ENCODE measurements at regions not wholly inside any gene's neighbourhood (a gene's known extent, or its start where the extent isn't known, plus 50 kb on each side); places are given as distances from the start of the nearest gene placed in this dataset.

GRCh38 chr3:177468331-177468730, 271.0 kb upstream of the TBL1XR1 start:
- DNase-seq (ENCODE audit: low read depth): no peak
- no peak overlapping the region for H3K4me3 ChIP-seq (ENCODE audit: low read depth, low read length)
- TF ChIP-seq, protein P1, sequence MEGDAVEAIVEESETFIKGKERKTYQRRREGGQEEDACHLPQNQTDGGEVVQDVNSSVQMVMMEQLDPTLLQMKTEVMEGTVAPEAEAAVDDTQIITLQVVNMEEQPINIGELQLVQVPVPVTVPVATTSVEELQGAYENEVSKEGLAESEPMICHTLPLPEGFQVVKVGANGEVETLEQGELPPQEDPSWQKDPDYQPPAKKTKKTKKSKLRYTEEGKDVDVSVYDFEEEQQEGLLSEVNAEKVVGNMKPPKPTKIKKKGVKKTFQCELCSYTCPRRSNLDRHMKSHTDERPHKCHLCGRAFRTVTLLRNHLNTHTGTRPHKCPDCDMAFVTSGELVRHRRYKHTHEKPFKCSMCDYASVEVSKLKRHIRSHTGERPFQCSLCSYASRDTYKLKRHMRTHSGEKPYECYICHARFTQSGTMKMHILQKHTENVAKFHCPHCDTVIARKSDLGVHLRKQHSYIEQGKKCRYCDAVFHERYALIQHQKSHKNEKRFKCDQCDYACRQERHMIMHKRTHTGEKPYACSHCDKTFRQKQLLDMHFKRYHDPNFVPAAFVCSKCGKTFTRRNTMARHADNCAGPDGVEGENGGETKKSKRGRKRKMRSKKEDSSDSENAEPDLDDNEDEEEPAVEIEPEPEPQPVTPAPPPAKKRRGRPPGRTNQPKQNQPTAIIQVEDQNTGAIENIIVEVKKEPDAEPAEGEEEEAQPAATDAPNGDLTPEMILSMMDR (IDR thresholded peaks at IDR 0.05; ENCODE audit: low read depth, low read length): no peak
- TF ChIP-seq MYC (IDR thresholded peaks at IDR 0.05; ENCODE audit: low read depth, low read length) (no peak), POLR2A (IDR thresholded peaks at IDR 0.05; ENCODE audit: extremely low read depth, insufficient read length) (no peak), MAX (IDR thresholded peaks at IDR 0.05; ENCODE audit: low read depth, low read length) (no peak)

- no peak for DNase-seq (ENCODE audit: low read depth)
- TF ChIP-seq MYC (IDR thresholded peaks at IDR 0.05; ENCODE audit: low read depth, low read length): no peak
- no peak for TF ChIP-seq POLR2A (IDR thresholded peaks at IDR 0.05; ENCODE audit: extremely low read depth, insufficient read length)
- TF ChIP-seq, protein P1 (IDR thresholded peaks at IDR 0.05; ENCODE audit: low read depth, low read length): no peak
- TF ChIP-seq MAX (IDR thresholded peaks at IDR 0.05; ENCODE audit: low read depth, low read length): no peak
- H3K4me3 ChIP-seq (ENCODE audit: low read depth, low read length): no peak overlapping the region
Observed at GRCh38 chr3:177468816-177469215, 271.5 kb upstream of the TBL1XR1 start.

GRCh38 chr3:177469216-177469615, 271.9 kb upstream of the TBL1XR1 start:
- no peak for TF ChIP-seq POLR2A (IDR thresholded peaks at IDR 0.05; ENCODE audit: extremely low read depth, insufficient read length)
- no peak for TF ChIP-seq MYC (IDR thresholded peaks at IDR 0.05; ENCODE audit: low read depth, low read length)
- TF ChIP-seq, protein P1 (IDR thresholded peaks at IDR 0.05; ENCODE audit: low read depth, low read length): no peak
- no peak for TF ChIP-seq MAX (IDR thresholded peaks at IDR 0.05; ENCODE audit: low read depth, low read length)
- DNase-seq (ENCODE audit: low read depth): no peak
- no peak overlapping the region for H3K4me3 ChIP-seq (ENCODE audit: low read depth, low read length)

- DNase-seq (ENCODE audit: low read depth): no peak
- no peak overlapping the region for H3K4me3 ChIP-seq (ENCODE audit: low read depth, low read length)
- no peak for TF ChIP-seq MAX (IDR thresholded peaks at IDR 0.05; ENCODE audit: low read depth, low read length)
- TF ChIP-seq, protein P1 (IDR thresholded peaks at IDR 0.05; ENCODE audit: low read depth, low read length): no peak
- no peak for TF ChIP-seq POLR2A (IDR thresholded peaks at IDR 0.05; ENCODE audit: extremely low read depth, insufficient read length)
- TF ChIP-seq MYC (IDR thresholded peaks at IDR 0.05; ENCODE audit: low read depth, low read length): no peak
Observed at GRCh38 chr3:177470197-177470941, 273.1 kb upstream of the TBL1XR1 start.

DNA sequence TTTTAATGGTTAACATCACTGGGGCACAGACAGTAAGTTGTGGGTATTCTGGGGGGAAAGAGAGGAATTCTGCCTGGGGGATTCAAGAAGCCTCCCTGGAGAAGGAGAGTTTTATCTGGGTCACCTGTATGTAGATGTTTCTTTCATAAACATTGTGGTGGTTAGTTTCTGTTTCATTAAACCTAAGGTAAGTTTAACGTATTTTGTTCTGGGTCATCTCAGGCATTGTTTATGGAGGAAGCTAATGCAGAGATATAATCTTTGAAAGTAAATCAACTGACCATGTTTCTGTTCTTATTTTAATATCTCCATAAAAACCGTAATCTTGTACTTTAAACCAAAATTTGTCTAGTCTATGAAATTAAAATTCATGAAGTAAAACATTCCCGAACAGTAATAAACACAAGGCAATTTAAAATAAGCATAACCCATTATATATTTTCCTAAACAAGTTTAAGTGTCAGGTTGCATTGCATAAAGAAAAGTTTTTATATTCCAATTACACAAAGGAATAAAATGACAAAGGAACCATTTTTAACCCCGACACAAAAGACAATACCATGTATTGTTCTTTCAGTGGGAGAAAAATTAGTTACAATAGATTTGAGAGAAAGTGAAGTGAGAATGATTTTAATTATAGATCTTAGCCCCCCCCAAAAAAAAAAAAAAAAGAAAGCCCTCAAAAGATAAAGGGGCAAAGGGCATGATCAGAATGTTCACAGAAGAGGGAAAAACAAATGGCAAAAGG, 274.6 kb upstream of the TBL1XR1 start:
- no peak overlapping the region for H3K4me3 ChIP-seq (ENCODE audit: low read depth, low read length)
- TF ChIP-seq POLR2A (IDR thresholded peaks at IDR 0.05; ENCODE audit: extremely low read depth, insufficient read length): no peak
- TF ChIP-seq MAX (IDR thresholded peaks at IDR 0.05; ENCODE audit: low read depth, low read length): no peak
- TF ChIP-seq, protein P1 (IDR thresholded peaks at IDR 0.05; ENCODE audit: low read depth, low read length): no peak
- TF ChIP-seq MYC (IDR thresholded peaks at IDR 0.05; ENCODE audit: low read depth, low read length): no peak
- no peak for DNase-seq (ENCODE audit: low read depth)
